ENCODE measurements at regions not wholly inside any gene's neighbourhood (a gene's known extent, or its start where the extent isn't known, plus 50 kb on each side); places are given as distances from the start of the nearest gene placed in this dataset.

GRCh38 chr2:181304011-181304844 is 153.0 kb upstream of the ITGA4 start:
- Histone ChIP-seq H3K27ac (ENCODE audit: low read length) (peak overlapping the region; percentile 85), H3K36me3 (ENCODE audit: control insufficient read depth, insufficient read depth, low read length) (no peaks in the 10 kb centered on the region), H3K4me3 (ENCODE audit: low read length) (no peak overlapping the region), H3K27me3 (ENCODE audit: control insufficient read depth, insufficient read depth, low read length) (no peaks in the 10 kb centered on the region), H3K9me3 (ENCODE audit: control insufficient read depth, insufficient read depth, low read length) (no peaks in the 10 kb centered on the region), H3K4me1 (ENCODE audit: control insufficient read depth, insufficient read depth, low read length) (peaks cover 29% of the 10 kb centered on the region)
- peak in 1 of 3 donors; percentile 49 for ATAC-seq
- Mint-ChIP-seq H3K9me3 (peaks cover 0 to 2% of the 10 kb centered on the region in 2 donors), H3K4me1 (peaks cover 72 to 73% of the 10 kb centered on the region in 2 donors), H3K27ac (peak overlapping the region; percentile 94 to 97), H3K4me3 (peak overlapping the region; percentile 85), H3K36me3 (no peaks in the 10 kb centered on the region), H3K27me3 (ENCODE audit: low read depth in 2 of 2) (no peaks in the 10 kb centered on the region)
- intact Hi-C loops (cut with micrococcal nuclease): no loop called here
- WGBS (ENCODE audit: insufficient coverage): 18% methylated on average over 5 of the region's 5 CpGs
- DNase-seq: peak in 1 of 2 donors; percentile 57
- TF ChIP-seq CTCF (IDR thresholded peaks at IDR 0.05): no peak

- DNase-seq (peak in 1 of 2 donors; percentile 69), ATAC-seq (peak; percentile 56 to 78 (median 69))
- no peak for TF ChIP-seq CTCF (IDR thresholded peaks at IDR 0.05)
- Mint-ChIP-seq H3K4me1 (peaks cover 71 to 72% of the 10 kb centered on the region in 2 donors), H3K27ac (peak overlapping the region; percentile 94 to 97), H3K27me3 (ENCODE audit: low read depth in 2 of 2) (no peaks in the 10 kb centered on the region), H3K4me3 (peak overlapping the region; percentile 82), H3K9me3 (no peaks in the 10 kb centered on the region), H3K36me3 (no peaks in the 10 kb centered on the region)
- intact Hi-C loops (cut with micrococcal nuclease): loop anchor here (5.0 kb wide), 4 partner anchors 87 to 183 kb away; no protein-coding TSS in a partner anchor
- Histone ChIP-seq H3K27ac (ENCODE audit: low read length) (peak overlapping the region; percentile 85), H3K36me3 (ENCODE audit: control insufficient read depth, insufficient read depth, low read length) (no peaks in the 10 kb centered on the region), H3K9me3 (ENCODE audit: control insufficient read depth, insufficient read depth, low read length) (no peaks in the 10 kb centered on the region), H3K4me3 (ENCODE audit: low read length) (no peak overlapping the region), H3K27me3 (ENCODE audit: control insufficient read depth, insufficient read depth, low read length) (no peaks in the 10 kb centered on the region), H3K4me1 (ENCODE audit: control insufficient read depth, insufficient read depth, low read length) (peaks cover 26% of the 10 kb centered on the region)
- 0% methylated on average over 3 of the region's 6 CpGs for WGBS (ENCODE audit: insufficient coverage)
These were observed 151.7 kb upstream of the ITGA4 start for GRCh38 chr2:181305301-181306123.

- ATAC-seq: peak in 1 of 3 donors; percentile 40
- peaks cover 62 to 63% of the 10 kb centered on the region in 2 donors for H3K4me1 Mint-ChIP-seq
These were observed 150.4 kb upstream of the ITGA4 start for GRCh38 chr2:181306785-181307184.

More at GRCh38 chr2:181306785-181307184, 150.4 kb upstream of the ITGA4 start:
- peak in 1 of 2 donors; percentile 60 for DNase-seq
- H3K9me3 Mint-ChIP-seq: no peaks in the 10 kb centered on the region
- H3K27me3 Mint-ChIP-seq (ENCODE audit: low read depth in 2 of 2): no peaks in the 10 kb centered on the region
- intact Hi-C loops (cut with micrococcal nuclease): loop anchor here (5.0 kb wide), 4 partner anchors 86 to 184 kb away; no protein-coding TSS in a partner anchor
- Histone ChIP-seq H3K9me3 (ENCODE audit: control insufficient read depth, insufficient read depth, low read length) (no peaks in the 10 kb centered on the region), H3K36me3 (ENCODE audit: control insufficient read depth, insufficient read depth, low read length) (no peaks in the 10 kb centered on the region), H3K4me1 (ENCODE audit: control insufficient read depth, insufficient read depth, low read length) (peaks cover 31% of the 10 kb centered on the region), H3K27me3 (ENCODE audit: control insufficient read depth, insufficient read depth, low read length) (no peaks in the 10 kb centered on the region), H3K4me3 (ENCODE audit: low read length) (peak overlapping the region; percentile 15), H3K27ac (ENCODE audit: low read length) (peak overlapping the region; percentile 85)
- TF ChIP-seq CTCF (IDR thresholded peaks at IDR 0.05): no peak
- H3K36me3 Mint-ChIP-seq: no peaks in the 10 kb centered on the region
- peak overlapping the region; percentile 94 to 97 for H3K27ac Mint-ChIP-seq
- peak overlapping the region; percentile 82 for H3K4me3 Mint-ChIP-seq

Measured in natural killer cell (primary cell).